Stimulated activated CD4-positive, alpha-beta T cell treated with anti-CD3 and anti-CD28 coated beads, Interleukin-2, amount 100 ng/mL, for 4 hours (primary cell): ENCODE measurements at regions not wholly inside any gene's neighbourhood (a gene's known extent, or its start where the extent isn't known, plus 50 kb on each side); places are given as distances from the start of the nearest gene placed in this dataset.

ENCODE experiments used
- DNase-seq: peaks from one replicate; pipeline ENCODE4 v3.0.0-alpha.2; 2020; ENCODE audit warnings: low read depth

- no peak for DNase-seq
Observed at GRCh38 chr4:181424362-181425016, 818.7 kb upstream of the TENM3 start.

DNA sequence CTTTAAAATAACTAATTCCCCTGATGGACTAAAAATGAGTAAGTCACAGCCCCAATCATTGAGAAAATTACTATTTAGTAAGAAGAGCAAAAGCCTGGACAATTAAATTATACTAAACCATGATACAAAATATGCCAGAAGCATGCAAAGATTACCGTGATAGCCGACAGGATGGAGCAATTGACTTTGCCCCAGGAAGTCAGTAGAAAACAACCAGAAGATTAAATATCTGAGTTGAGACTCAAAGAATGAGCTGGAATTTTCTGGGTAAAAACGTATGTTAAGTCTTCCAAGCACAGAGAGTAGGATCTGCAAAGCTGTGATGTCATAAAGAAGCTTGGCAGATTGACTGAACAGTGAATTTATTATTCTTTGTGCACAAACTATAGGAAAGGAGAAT, 816.1 kb upstream of the TENM3 start:
- DNase-seq = no peak

GRCh38 chr4:181431006-181431405, 812.2 kb upstream of the TENM3 start:
- DNase-seq = no peak

GRCh38 chr4:181431661-181432060, 811.5 kb upstream of the TENM3 start:
- no peak for DNase-seq

GRCh38 chr4:181432335-181432734, 810.9 kb upstream of the TENM3 start:
- DNase-seq = no peak

DNA sequence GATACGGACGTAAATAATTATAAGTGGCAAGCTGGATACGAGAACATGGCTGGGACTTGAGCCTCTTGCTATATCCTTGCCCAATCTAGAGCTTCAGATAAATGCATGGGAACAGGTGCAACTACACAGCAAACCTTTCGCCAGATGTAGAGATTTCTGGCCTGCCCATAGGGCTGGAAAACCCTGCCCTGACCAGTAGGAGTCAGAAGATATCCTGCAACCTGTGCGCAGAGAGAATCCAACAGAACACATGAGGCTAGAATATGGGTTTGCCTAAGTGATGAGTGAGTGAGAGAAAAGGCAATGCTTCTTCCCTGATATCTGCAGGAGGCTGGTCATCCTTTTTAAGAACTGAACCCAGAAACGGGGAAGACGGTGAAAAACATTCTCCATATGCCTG, 805.3 kb upstream of the TENM3 start:
- no peak for DNase-seq

- DNase-seq = no peak
Observed at GRCh38 chr4:181438641-181439040, 804.6 kb upstream of the TENM3 start.

DNA sequence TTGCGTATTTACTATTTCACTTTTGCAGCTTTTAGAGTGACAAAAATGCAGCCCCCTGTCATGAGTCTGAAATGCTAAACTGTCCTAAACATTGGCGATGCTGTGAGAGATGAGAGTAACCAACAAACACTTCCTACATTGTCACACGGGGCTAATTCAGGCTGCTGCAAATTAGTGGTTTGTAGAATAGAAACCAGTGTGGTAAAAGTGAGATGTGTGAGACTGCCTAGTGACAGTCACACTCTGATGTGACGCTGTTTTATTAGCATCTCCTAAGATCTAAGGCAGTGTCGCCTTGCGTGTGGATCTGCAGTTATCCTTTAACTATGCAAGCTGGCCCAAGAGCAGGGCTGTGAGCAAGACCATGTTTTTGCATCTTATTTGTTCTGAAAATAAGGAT, 800.2 kb upstream of the TENM3 start:
- no peak for DNase-seq

- DNase-seq = no peak
Observed at GRCh38 chr4:181465826-181466225, 777.4 kb upstream of the TENM3 start.

DNA sequence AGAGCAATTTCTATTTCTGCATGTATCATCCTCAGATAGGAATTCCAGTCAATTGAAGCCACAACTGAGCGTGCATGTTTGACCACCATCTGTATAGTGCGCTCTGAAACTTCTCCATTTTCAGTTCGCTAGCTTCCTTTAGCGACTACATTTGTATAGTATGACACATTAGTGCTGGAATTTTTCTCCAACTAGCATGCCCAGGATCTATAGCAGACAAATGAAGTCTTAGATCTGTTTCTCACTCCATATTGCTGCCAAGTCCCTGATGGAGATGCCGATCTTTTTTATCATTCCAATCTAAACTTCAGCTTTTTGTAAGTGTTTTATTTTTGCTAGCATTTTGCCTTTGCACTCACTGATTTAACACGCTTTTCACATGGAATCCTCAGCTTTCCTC, 774.8 kb upstream of the TENM3 start:
- no peak for DNase-seq

DNA sequence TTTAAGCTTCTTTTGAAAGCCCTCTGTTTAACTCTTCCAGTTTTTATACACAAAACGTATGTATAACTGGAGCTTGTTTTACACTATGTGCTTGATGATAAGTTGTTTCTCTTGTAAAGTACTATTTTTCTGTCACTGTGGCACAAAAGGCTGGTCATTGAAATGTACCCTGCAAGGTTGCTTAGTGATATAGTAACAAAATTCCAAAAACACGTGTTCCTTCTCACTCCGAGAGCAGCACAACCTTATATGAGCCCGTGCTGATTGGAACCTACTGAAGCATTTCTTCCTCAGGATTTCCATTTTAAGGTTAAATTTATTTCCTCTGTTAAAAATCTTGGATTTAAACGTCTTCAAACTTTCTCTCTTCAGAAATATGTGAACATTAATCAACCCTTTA, 772.9 kb upstream of the TENM3 start:
- DNase-seq = no peak

DNA sequence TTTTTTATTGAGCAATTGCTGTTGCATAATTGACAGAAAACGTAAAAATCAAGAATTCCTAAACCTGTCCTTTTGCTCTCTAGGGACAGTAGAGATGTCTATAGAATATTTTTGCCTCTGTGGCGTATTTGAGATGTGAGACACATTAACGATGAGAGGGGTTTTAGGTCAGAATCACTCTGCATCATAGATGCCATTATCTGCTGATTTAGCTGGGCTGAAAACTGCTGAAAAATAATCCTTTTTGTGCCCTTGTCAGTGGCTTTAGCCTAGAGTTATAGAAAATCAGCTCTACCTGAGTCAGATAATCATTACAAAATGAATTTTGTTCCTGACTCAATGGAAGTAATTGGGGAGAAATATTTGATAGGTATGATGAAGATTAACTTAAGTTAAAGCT, 767.8 kb upstream of the TENM3 start:
- no peak for DNase-seq

GRCh38 chr4:181475781-181476507, 767.3 kb upstream of the TENM3 start:
- no peak for DNase-seq

- no peak for DNase-seq
Observed at GRCh38 chr4:181476508-181476890, 766.7 kb upstream of the TENM3 start.

GRCh38 chr4:181477591-181477990, 765.6 kb upstream of the TENM3 start:
- DNase-seq = no peak

DNA sequence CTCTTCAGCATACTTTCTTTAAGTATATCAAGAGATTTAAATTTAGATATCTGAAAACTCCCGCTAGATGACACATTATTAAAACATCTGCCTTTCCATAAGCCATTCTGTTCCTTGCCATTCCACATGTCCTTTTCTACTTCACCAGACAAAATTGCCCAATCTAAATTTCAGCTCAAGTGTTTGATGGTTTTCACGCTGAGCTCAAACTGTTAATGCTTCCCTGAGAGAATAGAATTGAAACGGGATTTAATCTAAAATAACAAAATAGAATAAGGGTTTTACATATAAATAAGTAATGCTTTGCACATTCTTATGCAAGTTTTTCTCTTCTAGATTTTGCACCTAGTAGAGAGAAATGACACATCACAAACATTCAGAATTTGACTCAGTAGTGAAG, 764.5 kb upstream of the TENM3 start:
- DNase-seq = no peak

DNA sequence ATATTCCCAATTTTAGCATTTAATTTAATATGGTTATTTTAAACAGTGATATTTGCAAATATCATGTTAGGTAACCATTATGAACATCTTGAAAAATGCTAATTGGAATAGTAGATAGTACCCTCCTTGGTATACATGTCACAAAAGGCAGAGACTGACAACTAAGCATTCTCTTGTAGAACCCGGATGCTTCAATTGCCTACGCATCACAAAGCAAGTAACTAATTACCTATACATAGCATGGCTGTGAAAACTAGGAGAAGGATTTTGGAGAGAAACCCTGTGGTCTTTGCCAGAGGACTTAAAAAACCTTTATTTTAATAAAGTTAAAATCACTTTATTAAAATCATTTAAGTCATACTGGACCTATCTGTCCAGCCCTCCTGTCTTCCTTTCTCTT, 764.1 kb upstream of the TENM3 start:
- no peak for DNase-seq

- no peak for DNase-seq
Observed at GRCh38 chr4:181484396-181484795, 758.8 kb upstream of the TENM3 start.

GRCh38 chr4:181488926-181489325, 754.3 kb upstream of the TENM3 start:
- no peak for DNase-seq

DNA sequence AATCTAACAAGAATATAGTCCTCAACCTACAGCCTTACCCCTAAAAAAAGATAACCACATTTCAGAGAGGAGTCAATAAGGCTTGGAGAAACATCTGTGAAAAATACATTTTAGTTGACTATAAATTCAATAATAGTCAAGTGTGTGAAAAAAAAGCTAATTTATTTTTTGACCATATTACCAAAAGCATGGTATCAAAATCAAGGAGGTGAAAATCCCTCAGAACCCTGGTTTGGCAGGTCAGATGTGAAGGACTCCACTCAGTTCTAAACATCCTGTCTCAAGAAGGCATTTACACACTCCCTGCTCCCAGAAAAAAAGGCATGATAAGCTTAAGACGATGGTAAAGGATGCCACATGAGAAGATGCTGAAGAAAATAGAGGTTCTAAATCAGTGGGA, 745.1 kb upstream of the TENM3 start:
- DNase-seq = no peak

DNA sequence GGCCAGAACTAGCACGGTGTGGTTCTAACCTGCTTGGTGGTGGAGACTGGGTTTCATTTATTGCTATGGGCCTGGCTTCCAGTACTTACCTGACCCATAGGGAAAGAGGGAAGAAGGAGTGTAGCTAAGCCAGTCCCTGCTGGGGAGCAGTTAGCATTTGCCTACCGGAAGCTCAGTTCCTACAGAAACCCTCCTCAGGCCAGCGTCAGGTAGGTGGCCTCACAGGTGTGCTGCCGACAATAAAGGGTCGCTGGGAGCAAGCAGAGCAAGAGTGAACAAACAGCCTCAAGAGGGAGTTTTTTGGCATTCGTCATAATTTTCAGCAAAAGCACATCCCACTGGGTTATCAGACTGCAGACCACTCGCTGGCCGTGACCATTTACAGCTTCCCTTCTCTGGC, 740.6 kb upstream of the TENM3 start:
- no peak for DNase-seq

- DNase-seq = no peak
Observed at GRCh38 chr4:181503687-181504390, 739.4 kb upstream of the TENM3 start.

DNA sequence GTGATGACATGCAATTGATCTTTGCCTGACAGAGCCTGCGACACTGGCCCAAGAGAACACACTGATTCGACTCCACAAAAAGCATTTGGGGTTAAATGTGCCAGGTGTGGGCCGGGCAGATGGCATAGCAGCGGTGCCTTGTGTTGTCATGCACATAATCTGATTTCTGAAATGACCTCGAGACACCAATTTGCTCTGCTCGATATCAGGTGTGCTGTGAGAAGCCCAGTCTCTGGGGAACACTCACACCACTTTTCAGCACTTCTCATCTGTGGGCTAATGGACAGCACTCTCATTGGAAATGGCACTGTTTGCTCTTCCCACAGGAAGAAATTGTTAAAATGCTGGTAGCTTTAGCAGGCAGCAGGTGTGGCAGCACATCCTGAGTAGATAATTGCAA, 738.3 kb upstream of the TENM3 start:
- no peak for DNase-seq
